GM12878 (cell line): ENCODE measurements at regions not wholly inside any gene's neighbourhood (a gene's known extent, or its start where the extent isn't known, plus 50 kb on each side); places are given as distances from the start of the nearest gene placed in this dataset.

ENCODE experiments used
- BHLHE40 ChIP-seq, 2 experiments: fragments of 450-650 bp in 1 of 2; IDR thresholded peaks; 2 replicates each; pipeline ENCODE4 v1.6.1; 2011 to 2017; ENCODE audit warnings: low read depth in 2 of 2, borderline replicate concordance in 1 of 2, improper control_type of control experiment in 1 of 2, low read length in 1 of 2, mild to moderate bottlenecking in 1 of 2
- FOS ChIP-seq: IDR thresholded peaks from 3 replicates; pipeline ENCODE4 v1.6.1; 2011; ENCODE audit warnings: borderline replicate concordance; ENCODE audit not compliant: insufficient read length; ENCODE audit errors: extremely low read depth
- MTA3 ChIP-seq: IDR thresholded peaks from 2 replicates; pipeline ENCODE4 v1.6.1; 2012; ENCODE audit warnings: low read length, inconsistent platforms, borderline replicate concordance
- RFX5 ChIP-seq: IDR thresholded peaks from 2 replicates; pipeline ENCODE4 v1.6.1; 2011; ENCODE audit warnings: low read depth, low read length, improper control_type of control experiment
- RUNX3 ChIP-seq: IDR thresholded peaks from 2 replicates; pipeline ENCODE4 v1.6.1; 2012; ENCODE audit warnings: low read length, inconsistent platforms
- TARDBP ChIP-seq: IDR thresholded peaks from 2 replicates; pipeline ENCODE4 v1.6.1; 2016; ENCODE audit warnings: borderline replicate concordance
- TF ChIP-seq, protein P1 (sequence below): fragments of 150-350 bp; IDR thresholded peaks from 2 replicates; pipeline ENCODE4 v1.6.1; 2014; ENCODE audit warnings: mild to moderate bottlenecking, low read depth, low read length
- TF ChIP-seq, protein P2 (sequence below): fragments of 450-650 bp; formaldehyde crosslinking; IDR thresholded peaks from 2 replicates; pipeline ENCODE4 v1.5.0; 2022; ENCODE audit warnings: mild to moderate bottlenecking, missing genetic modification characterization
- TF ChIP-seq, protein P3 (sequence below): fragments of 450-650 bp; IDR thresholded peaks from 2 replicates; pipeline ENCODE4 v1.6.1; 2016; ENCODE audit warnings: mild to moderate bottlenecking, moderate library complexity, borderline replicate concordance
- TF ChIP-seq, protein P4 (sequence below): fragments of 450-650 bp; formaldehyde crosslinking; IDR thresholded peaks from 2 replicates; pipeline ENCODE4 v1.4.0; 2022; ENCODE audit warnings: mild to moderate bottlenecking, moderate library complexity

DNA sequence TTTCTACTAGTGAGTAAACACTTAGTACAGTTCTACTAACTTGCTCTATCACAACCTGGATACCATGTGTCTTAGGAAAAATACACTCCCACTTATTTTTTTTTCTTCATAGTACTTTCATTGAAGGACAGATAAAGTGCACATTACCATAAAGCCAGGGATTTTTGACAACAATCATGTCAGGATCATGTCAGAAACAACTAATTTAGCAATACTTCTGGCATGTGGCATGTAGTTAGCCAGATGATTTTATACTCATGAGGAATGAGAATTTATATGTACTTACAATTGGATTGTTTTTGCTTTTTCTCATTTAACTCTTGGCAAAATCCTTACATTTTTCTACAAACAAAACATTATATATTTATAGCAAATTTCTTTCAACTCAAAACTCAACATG, 630.7 kb upstream of the GRM3 start (continued):
- no peak for TF ChIP-seq RFX5
- no peak for TF ChIP-seq TARDBP
- TF ChIP-seq, protein P1, sequence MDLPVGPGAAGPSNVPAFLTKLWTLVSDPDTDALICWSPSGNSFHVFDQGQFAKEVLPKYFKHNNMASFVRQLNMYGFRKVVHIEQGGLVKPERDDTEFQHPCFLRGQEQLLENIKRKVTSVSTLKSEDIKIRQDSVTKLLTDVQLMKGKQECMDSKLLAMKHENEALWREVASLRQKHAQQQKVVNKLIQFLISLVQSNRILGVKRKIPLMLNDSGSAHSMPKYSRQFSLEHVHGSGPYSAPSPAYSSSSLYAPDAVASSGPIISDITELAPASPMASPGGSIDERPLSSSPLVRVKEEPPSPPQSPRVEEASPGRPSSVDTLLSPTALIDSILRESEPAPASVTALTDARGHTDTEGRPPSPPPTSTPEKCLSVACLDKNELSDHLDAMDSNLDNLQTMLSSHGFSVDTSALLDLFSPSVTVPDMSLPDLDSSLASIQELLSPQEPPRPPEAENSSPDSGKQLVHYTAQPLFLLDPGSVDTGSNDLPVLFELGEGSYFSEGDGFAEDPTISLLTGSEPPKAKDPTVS: no peak
- TF ChIP-seq RUNX3: no peak
- TF ChIP-seq, protein P2, sequence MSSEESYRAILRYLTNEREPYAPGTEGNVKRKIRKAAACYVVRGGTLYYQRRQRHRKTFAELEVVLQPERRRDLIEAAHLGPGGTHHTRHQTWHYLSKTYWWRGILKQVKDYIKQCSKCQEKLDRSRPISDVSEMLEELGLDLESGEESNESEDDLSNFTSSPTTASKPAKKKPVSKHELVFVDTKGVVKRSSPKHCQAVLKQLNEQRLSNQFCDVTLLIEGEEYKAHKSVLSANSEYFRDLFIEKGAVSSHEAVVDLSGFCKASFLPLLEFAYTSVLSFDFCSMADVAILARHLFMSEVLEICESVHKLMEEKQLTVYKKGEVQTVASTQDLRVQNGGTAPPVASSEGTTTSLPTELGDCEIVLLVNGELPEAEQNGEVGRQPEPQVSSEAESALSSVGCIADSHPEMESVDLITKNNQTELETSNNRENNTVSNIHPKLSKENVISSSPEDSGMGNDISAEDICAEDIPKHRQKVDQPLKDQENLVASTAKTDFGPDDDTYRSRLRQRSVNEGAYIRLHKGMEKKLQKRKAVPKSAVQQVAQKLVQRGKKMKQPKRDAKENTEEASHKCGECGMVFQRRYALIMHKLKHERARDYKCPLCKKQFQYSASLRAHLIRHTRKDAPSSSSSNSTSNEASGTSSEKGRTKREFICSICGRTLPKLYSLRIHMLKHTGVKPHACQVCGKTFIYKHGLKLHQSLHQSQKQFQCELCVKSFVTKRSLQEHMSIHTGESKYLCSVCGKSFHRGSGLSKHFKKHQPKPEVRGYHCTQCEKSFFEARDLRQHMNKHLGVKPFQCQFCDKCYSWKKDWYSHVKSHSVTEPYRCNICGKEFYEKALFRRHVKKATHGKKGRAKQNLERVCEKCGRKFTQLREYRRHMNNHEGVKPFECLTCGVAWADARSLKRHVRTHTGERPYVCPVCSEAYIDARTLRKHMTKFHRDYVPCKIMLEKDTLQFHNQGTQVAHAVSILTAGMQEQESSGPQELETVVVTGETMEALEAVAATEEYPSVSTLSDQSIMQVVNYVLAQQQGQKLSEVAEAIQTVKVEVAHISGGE (CRISPR knock-in tag): no peak
- no peak for TF ChIP-seq BHLHE40 (IDR thresholded peaks at IDR 0.05; ENCODE audit: borderline replicate concordance in 1 of 2, low read depth in 2 of 2, low read length in 1 of 2)
- no peak for TF ChIP-seq MTA3
- TF ChIP-seq, protein P3, sequence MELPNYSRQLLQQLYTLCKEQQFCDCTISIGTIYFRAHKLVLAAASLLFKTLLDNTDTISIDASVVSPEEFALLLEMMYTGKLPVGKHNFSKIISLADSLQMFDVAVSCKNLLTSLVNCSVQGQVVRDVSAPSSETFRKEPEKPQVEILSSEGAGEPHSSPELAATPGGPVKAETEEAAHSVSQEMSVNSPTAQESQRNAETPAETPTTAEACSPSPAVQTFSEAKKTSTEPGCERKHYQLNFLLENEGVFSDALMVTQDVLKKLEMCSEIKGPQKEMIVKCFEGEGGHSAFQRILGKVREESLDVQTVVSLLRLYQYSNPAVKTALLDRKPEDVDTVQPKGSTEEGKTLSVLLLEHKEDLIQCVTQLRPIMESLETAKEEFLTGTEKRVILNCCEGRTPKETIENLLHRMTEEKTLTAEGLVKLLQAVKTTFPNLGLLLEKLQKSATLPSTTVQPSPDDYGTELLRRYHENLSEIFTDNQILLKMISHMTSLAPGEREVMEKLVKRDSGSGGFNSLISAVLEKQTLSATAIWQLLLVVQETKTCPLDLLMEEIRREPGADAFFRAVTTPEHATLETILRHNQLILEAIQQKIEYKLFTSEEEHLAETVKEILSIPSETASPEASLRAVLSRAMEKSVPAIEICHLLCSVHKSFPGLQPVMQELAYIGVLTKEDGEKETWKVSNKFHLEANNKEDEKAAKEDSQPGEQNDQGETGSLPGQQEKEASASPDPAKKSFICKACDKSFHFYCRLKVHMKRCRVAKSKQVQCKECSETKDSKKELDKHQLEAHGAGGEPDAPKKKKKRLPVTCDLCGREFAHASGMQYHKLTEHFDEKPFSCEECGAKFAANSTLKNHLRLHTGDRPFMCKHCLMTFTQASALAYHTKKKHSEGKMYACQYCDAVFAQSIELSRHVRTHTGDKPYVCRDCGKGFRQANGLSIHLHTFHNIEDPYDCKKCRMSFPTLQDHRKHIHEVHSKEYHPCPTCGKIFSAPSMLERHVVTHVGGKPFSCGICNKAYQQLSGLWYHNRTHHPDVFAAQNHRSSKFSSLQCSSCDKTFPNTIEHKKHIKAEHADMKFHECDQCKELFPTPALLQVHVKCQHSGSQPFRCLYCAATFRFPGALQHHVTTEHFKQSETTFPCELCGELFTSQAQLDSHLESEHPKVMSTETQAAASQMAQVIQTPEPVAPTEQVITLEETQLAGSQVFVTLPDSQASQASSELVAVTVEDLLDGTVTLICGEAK: no peak
- TF ChIP-seq, protein P4, sequence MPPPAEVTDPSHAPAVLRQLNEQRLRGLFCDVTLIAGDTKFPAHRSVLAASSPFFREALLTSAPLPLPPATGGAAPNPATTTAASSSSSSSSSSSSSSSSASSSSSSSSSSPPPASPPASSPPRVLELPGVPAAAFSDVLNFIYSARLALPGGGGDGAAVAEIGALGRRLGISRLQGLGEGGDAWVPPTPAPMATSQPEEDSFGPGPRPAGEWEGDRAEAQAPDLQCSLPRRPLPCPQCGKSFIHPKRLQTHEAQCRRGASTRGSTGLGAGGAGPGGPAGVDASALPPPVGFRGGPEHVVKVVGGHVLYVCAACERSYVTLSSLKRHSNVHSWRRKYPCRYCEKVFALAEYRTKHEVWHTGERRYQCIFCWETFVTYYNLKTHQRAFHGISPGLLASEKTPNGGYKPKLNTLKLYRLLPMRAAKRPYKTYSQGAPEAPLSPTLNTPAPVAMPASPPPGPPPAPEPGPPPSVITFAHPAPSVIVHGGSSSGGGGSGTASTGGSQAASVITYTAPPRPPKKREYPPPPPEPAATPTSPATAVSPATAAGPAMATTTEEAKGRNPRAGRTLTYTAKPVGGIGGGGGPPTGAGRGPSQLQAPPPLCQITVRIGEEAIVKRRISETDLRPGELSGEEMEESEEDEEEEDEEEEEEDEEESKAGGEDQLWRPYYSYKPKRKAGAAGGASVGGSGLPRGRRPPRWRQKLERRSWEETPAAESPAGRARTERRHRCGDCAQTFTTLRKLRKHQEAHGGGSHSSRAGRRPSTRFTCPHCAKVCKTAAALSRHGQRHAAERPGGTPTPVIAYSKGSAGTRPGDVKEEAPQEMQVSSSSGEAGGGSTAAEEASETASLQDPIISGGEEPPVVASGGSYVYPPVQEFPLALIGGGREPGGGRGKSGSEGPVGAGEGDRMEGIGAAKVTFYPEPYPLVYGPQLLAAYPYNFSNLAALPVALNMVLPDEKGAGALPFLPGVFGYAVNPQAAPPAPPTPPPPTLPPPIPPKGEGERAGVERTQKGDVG (CRISPR knock-in tag): no peak
- TF ChIP-seq FOS: no peak
